Ovary (tissue), 7 donors: ENCODE measurements at regions not wholly inside any gene's neighbourhood (a gene's known extent, or its start where the extent isn't known, plus 50 kb on each side); places are given as distances from the start of the nearest gene placed in this dataset.

Source experiments
- DNase-seq, 5 donors: peaks; one replicate each; pipeline ENCODE4 v3.0.0-alpha.2; 2019 to 2020
- H3K27ac ChIP-seq, 2 donors: fragments of 200-600 bp; one replicate each; pipeline versions ENCODE4 v1.5.1 to v1.8.0; 2019 to 2022
- H3K27me3 ChIP-seq: fragments of 200-600 bp; one replicate; pipeline ENCODE4 v1.8.0; 2022
- H3K36me3 ChIP-seq: fragments of 200-600 bp; sonication (generic); one replicate; pipeline ENCODE4 v1.5.1; 2019
- H3K4me1 ChIP-seq: one replicate; pipeline ENCODE4 v1.8.1; 2013; ENCODE audit warnings: mild to moderate bottlenecking, moderate library complexity; ENCODE audit not compliant: insufficient read depth
- H3K4me3 ChIP-seq: fragments of 200-600 bp; sonication (generic); one replicate; pipeline ENCODE4 v1.5.1; 2017
- H3K9me3 ChIP-seq, 2 donors: fragments of 200-600 bp in 1 of 2; sonication (generic) in 1 of 2; one replicate each; pipeline versions ENCODE4 v1.5.1 to v1.8.1; 2013 to 2019; ENCODE audit warnings: mild to moderate bottlenecking in 1 of 2, moderate library complexity in 1 of 2
- EP300 ChIP-seq: sonication (generic); formaldehyde crosslinking; IDR thresholded peaks from one replicate; pipeline ENCODE4 v1.6.1; 2017; ENCODE audit warnings: antibody characterized with exemption
- POLR2A ChIP-seq: fragments of 450-650 bp; IDR thresholded peaks from one replicate; pipeline ENCODE4 v1.6.1; 2017; ENCODE audit warnings: antibody characterized with exemption, mild to moderate bottlenecking, moderate library complexity
- WGBS, 3 donors: extraction: QIAGEN DNeasy Blood & Tissue Kit in 1 of 3; methylation state at CpG; one replicate each; pipeline versions ENCODE4 v1.1.5 to v1.1.7; 2013 to 2017; 5-methylcytosine and 5-hydroxymethylcytosine counted together
- intact Hi-C, 4 donors: fragments of 100-400 bp; cut with DNase I; formaldehyde crosslinking; loops; one replicate each; pipeline versions ENCODE4 v1.11.0 to v1.15.1; 2022 to 2023
- TF ChIP-seq, protein P1 (sequence below), 3 donors: fragments of 450-650 bp in 2 of 3; fragments of 200-600 bp in 1 of 3; IDR thresholded peaks; one replicate each; pipeline versions ENCODE4 v1.5.1 to v1.8.0; 2016 to 2022; ENCODE audit warnings: antibody characterized with exemption in 3 of 3, mild to moderate bottlenecking in 1 of 3
- donor health status: DM: no; HTN: no; CAD: no; lungs with moderate emphysema.
- donor health status: DM: no; HTN: no; CAD: no.
- donor health status: Bipolar disorder and iron deficiency.
- donor health status: DM: no; HTN: no; CAD: no.
- donor health status: DM: yes; HTN: yes; CAD: no.

DNA sequence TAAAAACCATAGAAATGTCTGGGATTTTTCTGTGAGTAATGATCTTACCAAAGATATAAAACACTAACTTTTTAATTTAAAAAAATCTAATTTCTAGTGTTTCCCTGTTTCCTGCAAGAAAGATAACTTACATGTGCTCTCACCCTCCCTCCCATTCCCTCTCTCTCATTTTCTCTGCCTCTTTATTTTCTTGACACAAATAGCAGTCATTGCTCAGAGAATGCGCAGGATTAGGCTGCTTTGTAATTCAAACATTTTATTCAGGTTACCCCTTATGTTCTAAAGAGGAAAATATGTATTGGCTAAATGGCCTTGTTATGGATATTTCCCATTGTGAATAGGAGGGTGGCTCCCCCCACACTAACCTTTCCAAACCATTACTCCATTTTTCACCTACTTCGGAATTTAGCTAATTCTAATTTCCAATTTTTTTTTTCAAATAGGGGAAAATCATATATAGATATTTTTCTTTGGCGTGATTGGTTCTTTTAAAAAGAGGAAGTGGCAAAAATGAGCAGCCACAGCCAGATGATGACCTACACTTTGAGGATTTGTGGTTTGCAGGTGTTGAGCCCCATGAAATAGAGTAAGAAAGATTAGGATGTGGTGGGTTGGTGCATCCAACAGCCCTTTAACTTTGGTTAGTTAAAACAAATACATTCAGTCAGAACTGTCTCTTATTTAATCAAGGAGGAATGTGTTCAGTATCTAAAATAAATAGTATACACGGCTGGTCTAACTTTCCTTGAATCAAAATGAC lies 554.4 kb downstream of the IGSF11 start:
- 66 to 69% (median 67%) methylated on average over 4 of the region's 4 CpGs for WGBS, 3 donors
- TF ChIP-seq EP300 (no peak), POLR2A (no peak)
- TF ChIP-seq, protein P1, sequence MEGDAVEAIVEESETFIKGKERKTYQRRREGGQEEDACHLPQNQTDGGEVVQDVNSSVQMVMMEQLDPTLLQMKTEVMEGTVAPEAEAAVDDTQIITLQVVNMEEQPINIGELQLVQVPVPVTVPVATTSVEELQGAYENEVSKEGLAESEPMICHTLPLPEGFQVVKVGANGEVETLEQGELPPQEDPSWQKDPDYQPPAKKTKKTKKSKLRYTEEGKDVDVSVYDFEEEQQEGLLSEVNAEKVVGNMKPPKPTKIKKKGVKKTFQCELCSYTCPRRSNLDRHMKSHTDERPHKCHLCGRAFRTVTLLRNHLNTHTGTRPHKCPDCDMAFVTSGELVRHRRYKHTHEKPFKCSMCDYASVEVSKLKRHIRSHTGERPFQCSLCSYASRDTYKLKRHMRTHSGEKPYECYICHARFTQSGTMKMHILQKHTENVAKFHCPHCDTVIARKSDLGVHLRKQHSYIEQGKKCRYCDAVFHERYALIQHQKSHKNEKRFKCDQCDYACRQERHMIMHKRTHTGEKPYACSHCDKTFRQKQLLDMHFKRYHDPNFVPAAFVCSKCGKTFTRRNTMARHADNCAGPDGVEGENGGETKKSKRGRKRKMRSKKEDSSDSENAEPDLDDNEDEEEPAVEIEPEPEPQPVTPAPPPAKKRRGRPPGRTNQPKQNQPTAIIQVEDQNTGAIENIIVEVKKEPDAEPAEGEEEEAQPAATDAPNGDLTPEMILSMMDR (IDR thresholded peaks at IDR 0.05) = no peak
- no peak for DNase-seq
- H3K4me3 ChIP-seq = no peak overlapping the region
- intact Hi-C loops = no loop called here
- no peaks in the 10 kb centered on the region for H3K9me3 ChIP-seq
- H3K4me1 ChIP-seq = no peaks in the 10 kb centered on the region
- no peaks in the 10 kb centered on the region for H3K27me3 ChIP-seq
- H3K27ac ChIP-seq = no peak overlapping the region
- H3K36me3 ChIP-seq = no peaks in the 10 kb centered on the region

GRCh38 chr3:118485693-118486092 lies 549.0 kb downstream of the IGSF11 start:
- no peak for DNase-seq
- Histone ChIP-seq H3K36me3 (no peaks in the 10 kb centered on the region), H3K27ac (no peak overlapping the region), H3K27me3 (no peaks in the 10 kb centered on the region), H3K9me3 (no peaks in the 10 kb centered on the region), H3K4me1 (no peaks in the 10 kb centered on the region), H3K4me3 (no peak overlapping the region)
- 72 to 77% (median 72%) methylated on average over 5 of the region's 5 CpGs for WGBS, 3 donors
- intact Hi-C loops = no loop called here
- TF ChIP-seq EP300 = no peak
- TF ChIP-seq, protein P1 (IDR thresholded peaks at IDR 0.05) = no peak
- no peak for TF ChIP-seq POLR2A

- Histone ChIP-seq H3K4me1 (no peaks in the 10 kb centered on the region), H3K27ac (no peak overlapping the region), H3K36me3 (no peaks in the 10 kb centered on the region), H3K4me3 (no peak overlapping the region), H3K9me3 (no peaks in the 10 kb centered on the region), H3K27me3 (no peaks in the 10 kb centered on the region)
- no peak for DNase-seq
- 37 to 61% (median 46%) methylated on average over 2 of the region's 2 CpGs for WGBS, 3 donors
- no peak for TF ChIP-seq POLR2A
- TF ChIP-seq, protein P1 (IDR thresholded peaks at IDR 0.05) = no peak
- no peak for TF ChIP-seq EP300
- intact Hi-C loops = no loop called here
These were observed 546.9 kb downstream of the IGSF11 start for GRCh38 chr3:118487734-118488133.

GRCh38 chr3:118488732-118489131 lies 545.9 kb downstream of the IGSF11 start:
- intact Hi-C loops = no loop called here

More at GRCh38 chr3:118488732-118489131, 545.9 kb downstream of the IGSF11 start:
- no peaks in the 10 kb centered on the region for H3K36me3 ChIP-seq
- TF ChIP-seq POLR2A (no peak), EP300 (no peak)
- TF ChIP-seq, protein P1 (IDR thresholded peaks at IDR 0.05) = no peak
- WGBS, 3 donors = 15 to 16% (median 15%) methylated on average over 3 of the region's 3 CpGs
- no peaks in the 10 kb centered on the region for H3K4me1 ChIP-seq
- no peak overlapping the region for H3K27ac ChIP-seq
- H3K27me3 ChIP-seq = no peaks in the 10 kb centered on the region
- H3K9me3 ChIP-seq = no peaks in the 10 kb centered on the region
- no peak overlapping the region for H3K4me3 ChIP-seq
- DNase-seq = no peak
